PC-9 (cell line): ENCODE measurements at regions not wholly inside any gene's neighbourhood (a gene's known extent, or its start where the extent isn't known, plus 50 kb on each side); places are given as distances from the start of the nearest gene placed in this dataset.
A peak's percentile ranks its signal among the peaks of the same experiment; 100 is the strongest.

Experiments
- BruUV-seq: library from RNA; stranded (reverse); fragments of 400-500 nt; replicated peaks from 2 replicates; lab custom pipeline; 2021; lab: Mats Ljungman, UMichigan
- CTCF ChIA-PET: fragments of 300-600 bp; sonication (Branson Sonifier 250); formaldehyde crosslinking; loops from one replicate; lab custom pipeline; 2022; ENCODE audit warnings: antibody characterized with exemption; lab: Charles Lee
- POLR2A ChIA-PET: fragments of 300-600 bp; sonication (Branson Sonifier 250); formaldehyde crosslinking; loops from one replicate; lab custom pipeline; 2022; ENCODE audit warnings: antibody characterized with exemption; ENCODE audit not compliant: unreplicated experiment; lab: Charles Lee
- DNase-seq, 2 experiments: peaks; one replicate each; pipeline versions ENCODE4 v3.0.0 to v3.0.0-alpha.2; 2015 to 2022; ENCODE audit warnings: mixed read lengths in 1 of 2
- H2AFZ ChIP-seq: fragments of 200-600 bp; sonication (generic); 2 replicates; pipeline ENCODE4 v1.8.1; 2017; ENCODE audit warnings: antibody characterized with exemption
- H3F3A ChIP-seq: fragments of 200-600 bp; sonication (generic); 2 replicates; pipeline ENCODE4 v1.8.1; 2017; ENCODE audit warnings: antibody characterized with exemption, mild to moderate bottlenecking, low read depth; ENCODE audit not compliant: insufficient read depth
- H3K27ac ChIP-seq: fragments of 200-600 bp; sonication (generic); 2 replicates; pipeline ENCODE4 v1.6.1; 2016; ENCODE audit warnings: mixed run types
- H3K27me3 ChIP-seq: fragments of 200-600 bp; sonication (generic); 2 replicates; pipeline ENCODE4 v1.6.1; 2016; ENCODE audit warnings: low read depth, mixed run types; ENCODE audit not compliant: insufficient read depth
- H3K36me3 ChIP-seq: fragments of 200-600 bp; sonication (generic); 2 replicates; pipeline ENCODE4 v1.6.1; 2016; ENCODE audit warnings: low read depth, mixed run types
- H3K4me1 ChIP-seq: fragments of 200-600 bp; sonication (generic); replicated peaks from 2 replicates; pipeline ENCODE4 v1.6.1; 2016; ENCODE audit warnings: mixed run types; ENCODE audit not compliant: insufficient read depth
- H3K4me2 ChIP-seq: fragments of 200-600 bp; sonication (generic); 2 replicates; pipeline ENCODE4 v1.6.1; 2017; ENCODE audit warnings: mixed run types
- H3K4me3 ChIP-seq: fragments of 200-600 bp; sonication (generic); 2 replicates; pipeline ENCODE4 v1.6.1; 2016; ENCODE audit warnings: mixed run types
- H3K79me2 ChIP-seq: fragments of 200-600 bp; sonication (generic); 2 replicates; pipeline ENCODE4 v1.6.1; 2017; ENCODE audit warnings: low read depth, mixed run types
- H3K9me2 ChIP-seq: fragments of 200-600 bp; sonication (generic); 2 replicates; pipeline ENCODE4 v1.8.1; 2017; ENCODE audit warnings: mild to moderate bottlenecking; ENCODE audit not compliant: insufficient read depth
- H3K9me3 ChIP-seq: fragments of 200-600 bp; sonication (generic); 2 replicates; pipeline ENCODE4 v1.8.1; 2016; ENCODE audit warnings: low read depth; ENCODE audit not compliant: insufficient read depth
- H4K20me1 ChIP-seq: fragments of 200-600 bp; sonication (generic); 2 replicates; pipeline ENCODE4 v1.8.1; 2017; ENCODE audit not compliant: insufficient read depth
- CTCF ChIP-seq: fragments of 200-600 bp; sonication (generic); conservative IDR thresholded peaks from 2 replicates; pipeline ENCODE4 v1.6.1; 2017; ENCODE audit warnings: mixed run types, antibody characterized with exemption, mild to moderate bottlenecking, moderate library complexity
- EZH2 ChIP-seq: fragments of 200-600 bp; sonication (generic); IDR thresholded peaks from 2 replicates; pipeline ENCODE4 v1.8.0; 2017; ENCODE audit warnings: antibody characterized with exemption, low read depth
- intact Hi-C: fragments of 100-400 bp; cut with micrococcal nuclease; formaldehyde crosslinking; loops from one replicate; pipeline ENCODE4 v1.10.0; 2022; ENCODE audit not compliant: unreplicated experiment

GRCh38 chr7:46108272-46108671 is 187.2 kb upstream of the IGFBP3 start:
- no peak for DNase-seq
- Histone ChIP-seq H3K4me1 (no peaks in the 10 kb centered on the region), H3F3A (no peaks in the 10 kb centered on the region), H3K9me2 (0 out of 2 replicates have a peak, but pooled peaks cover 3% of the 10 kb centered on the region), H3K4me3 (no peak overlapping the region), H3K27me3 (no peaks in the 10 kb centered on the region), H3K9me3 (no peaks in the 10 kb centered on the region), H4K20me1 (no peaks in the 10 kb centered on the region), H3K4me2 (no peak overlapping the region), H3K36me3 (no peaks in the 10 kb centered on the region), H3K79me2 (no peaks in the 10 kb centered on the region), H2AFZ (no peak overlapping the region), H3K27ac (no peak overlapping the region)
- no TSS peak for BruUV-seq
- ChIA-PET POLR2A (no interaction called here), CTCF (no interaction called here)
- no peak for TF ChIP-seq CTCF
- TF ChIP-seq EZH2, result no peak
- intact Hi-C loops, result no loop called here

GRCh38 chr7:46107610-46108217 is 186.6 kb upstream of the IGFBP3 start:
- no TSS peak for BruUV-seq
- Histone ChIP-seq H3K79me2 (no peaks in the 10 kb centered on the region), H2AFZ (no peak overlapping the region), H3K4me3 (no peak overlapping the region), H3K36me3 (no peaks in the 10 kb centered on the region), H3F3A (no peaks in the 10 kb centered on the region), H3K9me2 (0 out of 2 replicates have a peak, but pooled peaks cover 3% of the 10 kb centered on the region), H3K27ac (no peak overlapping the region), H3K4me2 (no peak overlapping the region), H4K20me1 (no peaks in the 10 kb centered on the region), H3K9me3 (no peaks in the 10 kb centered on the region), H3K27me3 (no peaks in the 10 kb centered on the region), H3K4me1 (no peaks in the 10 kb centered on the region)
- no peak for TF ChIP-seq CTCF
- TF ChIP-seq EZH2, result no peak
- no peak for DNase-seq
- CTCF ChIA-PET, result no interaction called here
- POLR2A ChIA-PET, result no interaction called here
- intact Hi-C loops, result no loop called here

- H3K79me2 ChIP-seq, result no peaks in the 10 kb centered on the region
- no peak overlapping the region for H3K4me3 ChIP-seq
- ChIA-PET POLR2A (interaction anchor here (0.7 kb wide), 1 partner anchor 171 kb away, joined by 4 read pairs; no protein-coding TSS in a partner anchor), CTCF (no interaction called here)
- no peaks in the 10 kb centered on the region for H3K9me3 ChIP-seq
- no peaks in the 10 kb centered on the region for H3F3A ChIP-seq
- TF ChIP-seq EZH2 (no peak), CTCF (no peak)
- H3K4me1 ChIP-seq, result no peaks in the 10 kb centered on the region
- H3K4me2 ChIP-seq, result no peak overlapping the region
- H3K36me3 ChIP-seq, result no peaks in the 10 kb centered on the region
- no peak for DNase-seq
- no peaks in the 10 kb centered on the region for H4K20me1 ChIP-seq
- intact Hi-C loops, result no loop called here
- H3K27me3 ChIP-seq, result no peaks in the 10 kb centered on the region
- no peak overlapping the region for H3K27ac ChIP-seq
- 0 out of 2 replicates have a peak overlapping the region, but pooled peaks have one; percentile 13 for H2AFZ ChIP-seq
- no TSS peak for BruUV-seq
- H3K9me2 ChIP-seq, result 0 out of 2 replicates have a peak, but pooled peaks cover 3% of the 10 kb centered on the region
Observed at GRCh38 chr7:46100521-46100920, 179.4 kb upstream of the IGFBP3 start.
